DOHH2 (cell line): ENCODE measurements at regions not wholly inside any gene's neighbourhood (a gene's known extent, or its start where the extent isn't known, plus 50 kb on each side); places are given as distances from the start of the nearest gene placed in this dataset.

Experiments used
- H3F3A ChIP-seq: fragments of 200-600 bp; sonication (generic), shearing (Covaris generic); 2 replicates; pipeline ENCODE4 v1.6.0; 2016; ENCODE audit warnings: antibody characterized with exemption, mild to moderate bottlenecking; ENCODE audit not compliant: control insufficient read depth, insufficient read depth
- H3K27ac ChIP-seq: fragments of 200-600 bp; sonication (generic); 2 replicates; pipeline ENCODE4 v1.5.1; 2014; ENCODE audit warnings: low read depth, mild to moderate bottlenecking, low read length, moderate library complexity
- H3K27me3 ChIP-seq: fragments of 200-600 bp; sonication (generic); 2 replicates; pipeline ENCODE4 v1.6.1; 2014; ENCODE audit warnings: mild to moderate bottlenecking, low read length, mixed read lengths; ENCODE audit not compliant: control insufficient read depth
- H3K36me3 ChIP-seq: fragments of 200-600 bp; sonication (generic); 2 replicates; pipeline ENCODE4 v1.6.1; 2014; ENCODE audit warnings: mild to moderate bottlenecking, low read length, moderate library complexity, mixed read lengths; ENCODE audit not compliant: control insufficient read depth
- H3K4me1 ChIP-seq: fragments of 200-600 bp; sonication (generic); 2 replicates; pipeline ENCODE4 v1.6.1; 2014; ENCODE audit warnings: mild to moderate bottlenecking, low read length, mixed read lengths; ENCODE audit not compliant: control insufficient read depth
- H3K4me2 ChIP-seq: fragments of 200-600 bp; sonication (generic); 2 replicates; pipeline ENCODE4 v1.6.0; 2014; ENCODE audit warnings: mild to moderate bottlenecking, low read length, moderate library complexity
- H3K4me3 ChIP-seq: fragments of 200-600 bp; sonication (generic); 2 replicates; pipeline ENCODE4 v1.5.1; 2014; ENCODE audit warnings: mild to moderate bottlenecking, low read length, mixed read lengths
- H3K79me2 ChIP-seq: fragments of 200-600 bp; sonication (generic); 2 replicates; pipeline ENCODE4 v1.6.1; 2014; ENCODE audit warnings: mild to moderate bottlenecking, low read length, mixed read lengths; ENCODE audit not compliant: control insufficient read depth
- H3K9me2 ChIP-seq: fragments of 200-600 bp; sonication (generic); replicated peaks from 2 replicates; pipeline ENCODE4 v1.6.1; 2014; ENCODE audit warnings: mild to moderate bottlenecking, low read length, mixed read lengths; ENCODE audit not compliant: control insufficient read depth
- H3K9me3 ChIP-seq: fragments of 200-600 bp; sonication (generic); 2 replicates; pipeline ENCODE4 v1.6.1; 2014; ENCODE audit warnings: antibody characterized with exemption, low read length, mixed read lengths; ENCODE audit not compliant: control insufficient read depth, insufficient read depth
- H4K20me1 ChIP-seq: fragments of 200-600 bp; sonication (generic); 2 replicates; pipeline ENCODE4 v1.6.0; 2014; ENCODE audit warnings: low read depth, mild to moderate bottlenecking, antibody characterized with exemption, low read length, moderate library complexity; ENCODE audit not compliant: control insufficient read depth, insufficient read depth
- EZH2phosphoT487 ChIP-seq: fragments of 200-600 bp; sonication (generic); IDR thresholded peaks from 2 replicates; pipeline ENCODE4 v1.6.1; 2017; ENCODE audit warnings: borderline replicate concordance, mild to moderate bottlenecking, antibody characterized with exemption, low read length, moderate library complexity, mixed read lengths
- TF ChIP-seq, protein P1 (sequence below): fragments of 200-600 bp; sonication (generic); IDR thresholded peaks from one replicate; pipeline ENCODE4 v1.5.1; 2014; ENCODE audit warnings: antibody characterized with exemption, mild to moderate bottlenecking, low read depth, low read length; ENCODE audit not compliant: poor library complexity, severe bottlenecking

DNA sequence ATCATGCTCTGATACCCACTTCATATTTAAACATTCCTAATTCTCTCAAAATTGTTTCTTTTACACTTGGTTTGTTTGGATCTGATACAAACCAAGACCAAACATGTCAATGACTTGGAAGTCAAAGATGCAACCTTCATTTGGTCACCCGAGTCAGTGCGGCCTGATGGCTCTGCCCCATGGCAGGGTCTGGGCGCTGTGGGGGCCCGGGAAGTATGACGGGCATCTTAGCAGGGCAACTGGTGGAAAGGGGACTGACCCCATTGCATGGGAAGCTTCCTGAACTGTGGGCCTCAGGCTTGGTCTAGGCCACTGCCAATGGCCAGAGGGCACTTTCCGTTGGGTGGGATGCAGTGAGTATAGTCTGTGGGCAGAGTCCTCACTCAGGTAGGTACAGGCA, 178.0 kb downstream of the KATNIP start:
- H3K4me1 ChIP-seq: no peaks in the 10 kb centered on the region
- H3K9me2 ChIP-seq: no peaks in the 10 kb centered on the region
- H3K9me3 ChIP-seq: no peaks in the 10 kb centered on the region
- H3K79me2 ChIP-seq: no peaks in the 10 kb centered on the region
- H3K4me2 ChIP-seq: no peak overlapping the region
- no peaks in the 10 kb centered on the region for H3F3A ChIP-seq
- no peaks in the 10 kb centered on the region for H3K36me3 ChIP-seq
- no peaks in the 10 kb centered on the region for H3K27me3 ChIP-seq
- TF ChIP-seq, protein P1, sequence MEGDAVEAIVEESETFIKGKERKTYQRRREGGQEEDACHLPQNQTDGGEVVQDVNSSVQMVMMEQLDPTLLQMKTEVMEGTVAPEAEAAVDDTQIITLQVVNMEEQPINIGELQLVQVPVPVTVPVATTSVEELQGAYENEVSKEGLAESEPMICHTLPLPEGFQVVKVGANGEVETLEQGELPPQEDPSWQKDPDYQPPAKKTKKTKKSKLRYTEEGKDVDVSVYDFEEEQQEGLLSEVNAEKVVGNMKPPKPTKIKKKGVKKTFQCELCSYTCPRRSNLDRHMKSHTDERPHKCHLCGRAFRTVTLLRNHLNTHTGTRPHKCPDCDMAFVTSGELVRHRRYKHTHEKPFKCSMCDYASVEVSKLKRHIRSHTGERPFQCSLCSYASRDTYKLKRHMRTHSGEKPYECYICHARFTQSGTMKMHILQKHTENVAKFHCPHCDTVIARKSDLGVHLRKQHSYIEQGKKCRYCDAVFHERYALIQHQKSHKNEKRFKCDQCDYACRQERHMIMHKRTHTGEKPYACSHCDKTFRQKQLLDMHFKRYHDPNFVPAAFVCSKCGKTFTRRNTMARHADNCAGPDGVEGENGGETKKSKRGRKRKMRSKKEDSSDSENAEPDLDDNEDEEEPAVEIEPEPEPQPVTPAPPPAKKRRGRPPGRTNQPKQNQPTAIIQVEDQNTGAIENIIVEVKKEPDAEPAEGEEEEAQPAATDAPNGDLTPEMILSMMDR: no peak
- TF ChIP-seq EZH2phosphoT487: no peak
- H3K4me3 ChIP-seq: no peak overlapping the region
- H3K27ac ChIP-seq: no peak overlapping the region
- H4K20me1 ChIP-seq: no peaks in the 10 kb centered on the region

GRCh38 chr16:27728691-27729090, 178.7 kb downstream of the KATNIP start:
- H3K4me2 ChIP-seq: no peak overlapping the region
- no peaks in the 10 kb centered on the region for H3K9me3 ChIP-seq
- H3F3A ChIP-seq: no peaks in the 10 kb centered on the region
- no peaks in the 10 kb centered on the region for H3K36me3 ChIP-seq
- H3K27ac ChIP-seq: no peak overlapping the region
- H3K4me3 ChIP-seq: no peak overlapping the region
- no peak for TF ChIP-seq EZH2phosphoT487
- H3K9me2 ChIP-seq: no peaks in the 10 kb centered on the region
- no peaks in the 10 kb centered on the region for H3K4me1 ChIP-seq
- H4K20me1 ChIP-seq: no peaks in the 10 kb centered on the region
- no peaks in the 10 kb centered on the region for H3K27me3 ChIP-seq
- H3K79me2 ChIP-seq: no peaks in the 10 kb centered on the region

DNA sequence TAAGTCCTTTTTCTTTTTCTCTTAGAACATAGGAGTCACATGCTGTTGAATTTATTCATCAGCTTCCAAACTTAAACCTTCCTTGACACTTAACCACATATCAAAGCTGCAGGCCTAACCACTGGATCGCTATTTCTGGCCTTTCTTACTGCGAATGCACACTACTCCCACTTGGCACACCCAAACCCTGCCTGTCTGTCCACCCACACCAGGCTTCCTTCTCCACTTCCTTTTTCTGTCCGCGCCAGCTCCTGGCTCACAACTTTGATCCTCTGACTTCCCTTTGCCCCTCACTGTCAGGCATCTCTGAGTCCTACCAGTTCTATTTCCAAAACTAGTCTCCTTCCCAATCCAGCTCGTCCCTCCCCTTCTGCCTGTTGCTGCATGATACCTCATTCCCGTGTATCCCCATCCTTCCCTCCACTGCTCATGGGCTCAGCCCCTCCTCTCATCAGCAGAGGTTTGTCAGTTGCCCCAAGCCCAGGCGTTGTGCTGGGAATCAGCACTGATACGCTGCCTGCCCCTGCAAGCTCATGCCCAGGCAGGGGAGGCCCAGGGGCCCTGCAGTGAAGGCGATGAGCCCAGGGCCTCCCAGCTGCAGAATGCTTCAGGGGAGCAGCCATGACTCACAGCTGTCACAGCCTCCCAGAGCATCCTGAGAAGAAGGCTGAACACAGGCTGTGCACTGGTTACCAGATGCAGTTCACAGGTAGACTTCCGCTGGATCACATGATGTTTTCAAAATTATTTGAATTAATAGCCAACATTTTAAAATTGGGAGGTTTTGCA, 179.8 kb downstream of the KATNIP start:
- no peak overlapping the region for H3K4me2 ChIP-seq
- H3K4me3 ChIP-seq: no peak overlapping the region
- no peaks in the 10 kb centered on the region for H3K9me3 ChIP-seq
- no peak overlapping the region for H3K27ac ChIP-seq
- H3K4me1 ChIP-seq: no peaks in the 10 kb centered on the region
- no peaks in the 10 kb centered on the region for H3K9me2 ChIP-seq
- H3K36me3 ChIP-seq: no peaks in the 10 kb centered on the region
- no peaks in the 10 kb centered on the region for H3F3A ChIP-seq
- H4K20me1 ChIP-seq: no peaks in the 10 kb centered on the region
- no peaks in the 10 kb centered on the region for H3K27me3 ChIP-seq
- TF ChIP-seq, protein P1: no peak
- no peak for TF ChIP-seq EZH2phosphoT487
- no peaks in the 10 kb centered on the region for H3K79me2 ChIP-seq

DNA sequence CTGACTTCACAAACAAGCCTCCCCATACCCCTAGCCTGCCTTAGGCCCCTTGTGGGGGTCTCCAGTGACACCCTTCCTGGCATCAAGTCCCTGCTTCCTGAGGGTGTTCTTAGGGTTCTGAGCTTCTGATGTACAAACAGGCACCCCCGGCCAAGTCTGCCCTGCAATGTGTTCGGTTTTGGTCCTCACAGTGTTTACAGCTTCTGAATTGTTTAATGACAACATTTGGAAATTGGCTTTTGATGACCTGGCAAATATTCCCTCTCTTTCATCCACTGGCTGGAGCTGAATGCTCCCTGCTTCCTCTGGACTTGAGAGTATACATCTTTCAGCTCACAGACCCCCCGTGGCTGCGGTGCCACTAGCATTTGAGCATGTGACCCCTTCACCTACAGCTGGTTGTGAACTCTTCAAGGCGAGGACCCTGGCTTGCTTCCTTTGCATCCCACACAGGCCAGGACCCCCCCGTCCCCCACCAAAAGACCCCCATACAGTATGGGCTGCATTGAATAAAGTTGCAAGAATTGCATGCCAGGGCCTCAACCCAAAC, 180.8 kb downstream of the KATNIP start:
- Histone ChIP-seq H4K20me1 (no peaks in the 10 kb centered on the region), H3K27me3 (no peaks in the 10 kb centered on the region), H3K9me3 (no peaks in the 10 kb centered on the region), H3K4me3 (no peak overlapping the region), H3K9me2 (no peaks in the 10 kb centered on the region), H3K4me2 (no peak overlapping the region), H3K79me2 (no peaks in the 10 kb centered on the region), H3K27ac (no peak overlapping the region), H3K4me1 (no peaks in the 10 kb centered on the region), H3K36me3 (no peaks in the 10 kb centered on the region), H3F3A (no peaks in the 10 kb centered on the region)
- TF ChIP-seq, protein P1: no peak
- no peak for TF ChIP-seq EZH2phosphoT487
